NB4 (cell line): ENCODE measurements at regions not wholly inside any gene's neighbourhood (a gene's known extent, or its start where the extent isn't known, plus 50 kb on each side); places are given as distances from the start of the nearest gene placed in this dataset.

ENCODE experiments used
- CTCF ChIP-seq: IDR thresholded peaks from one replicate; pipeline ENCODE4 v1.5.1; 2012; ENCODE audit warnings: low read depth, low read length
- MYC ChIP-seq: IDR thresholded peaks from 2 replicates; pipeline ENCODE4 v1.6.1; 2011; ENCODE audit warnings: low read depth, low read length
- POLR2A ChIP-seq: IDR thresholded peaks from 2 replicates; pipeline ENCODE4 v1.6.1; 2011; ENCODE audit warnings: mild to moderate bottlenecking; ENCODE audit not compliant: insufficient read length; ENCODE audit errors: extremely low read depth
- TF ChIP-seq, protein P1 (sequence below): IDR thresholded peaks from 2 replicates; pipeline ENCODE4 v1.6.1; 2011; ENCODE audit warnings: low read depth, low read length

DNA sequence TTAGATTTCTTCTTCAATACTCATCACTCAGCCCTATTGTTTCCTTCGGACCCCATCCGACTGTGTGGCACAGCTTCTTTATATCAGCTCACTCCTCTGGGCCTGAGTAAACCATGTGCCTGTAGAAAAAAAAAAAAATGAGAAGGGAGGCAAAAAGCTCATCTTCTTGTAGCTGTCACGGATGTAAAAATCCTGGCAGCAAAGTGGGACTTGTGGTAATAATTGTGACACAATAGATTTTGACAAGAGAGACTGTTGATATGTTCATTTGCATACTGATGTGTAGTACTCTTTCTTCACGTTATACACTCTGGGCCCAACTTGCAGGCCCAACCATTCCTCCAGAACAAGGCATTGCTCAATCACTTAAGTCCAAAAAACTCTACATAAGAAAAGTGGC lies 270.0 kb upstream of the SMIM21 start:
- TF ChIP-seq POLR2A (no peak), CTCF (no peak), MYC (no peak)
- TF ChIP-seq, protein P1, sequence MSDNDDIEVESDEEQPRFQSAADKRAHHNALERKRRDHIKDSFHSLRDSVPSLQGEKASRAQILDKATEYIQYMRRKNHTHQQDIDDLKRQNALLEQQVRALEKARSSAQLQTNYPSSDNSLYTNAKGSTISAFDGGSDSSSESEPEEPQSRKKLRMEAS, result no peak
